OCI-LY7 (cell line): ENCODE measurements at regions not wholly inside any gene's neighbourhood (a gene's known extent, or its start where the extent isn't known, plus 50 kb on each side); places are given as distances from the start of the nearest gene placed in this dataset.

ENCODE experiments used
- BruUV-seq: library from RNA; stranded (reverse); fragments of 400-500 nt; replicated peaks from 2 replicates; lab custom pipeline; 2021; lab: Mats Ljungman, UMichigan
- CTCF ChIA-PET: fragments of 300-600 bp; sonication (Branson Sonifier 250); formaldehyde crosslinking; loops from one replicate; lab custom pipeline; 2022; ENCODE audit warnings: antibody characterized with exemption; ENCODE audit not compliant: unreplicated experiment; lab: Charles Lee
- POLR2A ChIA-PET: fragments of 300-600 bp; sonication (Branson Sonifier 250); formaldehyde crosslinking; loops from one replicate; lab custom pipeline; 2022; ENCODE audit warnings: antibody characterized with exemption; lab: Charles Lee
- DNase-seq: peaks from one replicate; pipeline ENCODE4 v3.0.0-alpha.2; 2015; ENCODE audit warnings: low spot score
- H2AFZ ChIP-seq: fragments of 200-600 bp; sonication (generic), shearing (Covaris generic); 2 replicates; pipeline ENCODE4 v1.6.1; 2014; ENCODE audit warnings: mild to moderate bottlenecking, antibody characterized with exemption, low read length, moderate library complexity
- H3K27ac ChIP-seq: fragments of 200-600 bp; sonication (generic); 2 replicates; pipeline ENCODE4 v1.5.1; 2014; ENCODE audit warnings: mixed run types, low read depth, mild to moderate bottlenecking, moderate library complexity, low read length, inconsistent platforms; ENCODE audit not compliant: poor library complexity, severe bottlenecking
- H3K36me3 ChIP-seq: fragments of 200-600 bp; sonication (generic); 2 replicates; pipeline ENCODE4 v1.6.1; 2014; ENCODE audit warnings: mild to moderate bottlenecking, antibody characterized with exemption, low read length, moderate library complexity, mixed read lengths; ENCODE audit not compliant: insufficient read depth
- H3K4me1 ChIP-seq: fragments of 200-600 bp; sonication (generic); 2 replicates; pipeline ENCODE4 v1.5.1; 2014; ENCODE audit warnings: mild to moderate bottlenecking, low read length; ENCODE audit not compliant: insufficient read depth, poor library complexity, severe bottlenecking
- H3K4me2 ChIP-seq: fragments of 200-600 bp; sonication (generic); 2 replicates; pipeline ENCODE4 v1.6.1; 2014; ENCODE audit warnings: mild to moderate bottlenecking, low read length
- H3K4me3 ChIP-seq: fragments of 200-600 bp; sonication (generic); 2 replicates; pipeline ENCODE4 v1.5.1; 2014; ENCODE audit warnings: mild to moderate bottlenecking, low read depth, low read length; ENCODE audit not compliant: poor library complexity, severe bottlenecking
- H3K79me2 ChIP-seq: fragments of 200-600 bp; sonication (generic); 2 replicates; pipeline ENCODE4 v1.6.1; 2016; ENCODE audit warnings: low read depth, mild to moderate bottlenecking, low read length, moderate library complexity, mixed read lengths; ENCODE audit not compliant: insufficient read depth
- H3K9me2 ChIP-seq: fragments of 200-600 bp; sonication (generic); 2 replicates; pipeline ENCODE4 v1.6.1; 2016; ENCODE audit warnings: mild to moderate bottlenecking, low read length, mixed read lengths; ENCODE audit not compliant: insufficient read depth
- H3K9me3 ChIP-seq: fragments of 200-600 bp; sonication (generic); 2 replicates; pipeline ENCODE4 v1.6.1; 2014; ENCODE audit warnings: mild to moderate bottlenecking, mixed run types, low read length, mixed read lengths
- H4K20me1 ChIP-seq: fragments of 200-600 bp; sonication (generic); 2 replicates; pipeline ENCODE4 v1.6.1; 2014; ENCODE audit warnings: mild to moderate bottlenecking, antibody characterized with exemption, low read length, moderate library complexity, mixed read lengths; ENCODE audit not compliant: insufficient read depth
- CTCF ChIP-seq: fragments of 200-600 bp; sonication (generic); conservative IDR thresholded peaks from 2 replicates; pipeline ENCODE4 v1.5.1; 2014; ENCODE audit warnings: mild to moderate bottlenecking, antibody characterized with exemption, low read length, moderate library complexity, mixed read lengths
- EZH2phosphoT487 ChIP-seq: fragments of 200-600 bp; sonication (generic); IDR thresholded peaks from 2 replicates; pipeline ENCODE4 v1.6.1; 2018; ENCODE audit warnings: low read depth, borderline replicate concordance, mild to moderate bottlenecking, mixed run types, antibody characterized with exemption, low read length, moderate library complexity, mixed read lengths
- intact Hi-C: fragments of 100-400 bp; cut with micrococcal nuclease; formaldehyde crosslinking; loops from one replicate; pipeline ENCODE4 v1.10.0; 2022; ENCODE audit not compliant: unreplicated experiment

GRCh38 chr12:82069931-82070514 lies 288.2 kb downstream of the CCDC59 start:
- DNase-seq: no peak
- H3K79me2 ChIP-seq: no peaks in the 10 kb centered on the region
- ChIA-PET CTCF (no interaction called here), POLR2A (no interaction called here)
- H4K20me1 ChIP-seq: no peaks in the 10 kb centered on the region
- no peak overlapping the region for H2AFZ ChIP-seq
- H3K27ac ChIP-seq: no peak overlapping the region
- no peaks in the 10 kb centered on the region for H3K9me2 ChIP-seq
- BruUV-seq: no TSS peak
- H3K4me3 ChIP-seq: no peak overlapping the region
- H3K4me1 ChIP-seq: no peaks in the 10 kb centered on the region
- no peak for TF ChIP-seq CTCF
- TF ChIP-seq EZH2phosphoT487: no peak
- H3K36me3 ChIP-seq: no peaks in the 10 kb centered on the region
- intact Hi-C loops: no loop called here
- H3K9me3 ChIP-seq: no peaks in the 10 kb centered on the region
- no peak overlapping the region for H3K4me2 ChIP-seq

- H3K4me2 ChIP-seq: no peak overlapping the region
- H3K27ac ChIP-seq: no peak overlapping the region
- no TSS peak for BruUV-seq
- H3K9me3 ChIP-seq: no peaks in the 10 kb centered on the region
- ChIA-PET CTCF (no interaction called here), POLR2A (no interaction called here)
- no peak for TF ChIP-seq EZH2phosphoT487
- no peak for TF ChIP-seq CTCF
- H3K79me2 ChIP-seq: no peaks in the 10 kb centered on the region
- H3K4me3 ChIP-seq: no peak overlapping the region
- H3K9me2 ChIP-seq: no peaks in the 10 kb centered on the region; the same call in 1 of the 2 replicates
- no peaks in the 10 kb centered on the region for H3K4me1 ChIP-seq
- no peaks in the 10 kb centered on the region for H3K36me3 ChIP-seq
- intact Hi-C loops: no loop called here
- no peak for DNase-seq
- no peaks in the 10 kb centered on the region for H4K20me1 ChIP-seq
- no peak overlapping the region for H2AFZ ChIP-seq
Measured at GRCh38 chr12:82058197-82058596, 299.0 kb upstream of the PPFIA2 start.

- no peak for TF ChIP-seq CTCF
- no peak for TF ChIP-seq EZH2phosphoT487
- Histone ChIP-seq H3K9me3 (no peaks in the 10 kb centered on the region), H3K4me2 (no peak overlapping the region), H3K79me2 (no peaks in the 10 kb centered on the region), H3K4me3 (no peak overlapping the region), H3K4me1 (no peaks in the 10 kb centered on the region), H2AFZ (no peak overlapping the region), H3K36me3 (no peaks in the 10 kb centered on the region), H4K20me1 (no peaks in the 10 kb centered on the region), H3K27ac (no peak overlapping the region), H3K9me2 (no peaks in the 10 kb centered on the region; the same call in 1 of the 2 replicates)
- intact Hi-C loops: no loop called here
- ChIA-PET POLR2A (interaction anchor here (0.5 kb wide), 1 partner anchor 38 kb away, joined by 3 read pairs; no protein-coding TSS in a partner anchor), CTCF (no interaction called here)
- no peak for DNase-seq
- no TSS peak for BruUV-seq
Measured at GRCh38 chr12:82057770-82058169, 298.6 kb upstream of the PPFIA2 start.
